H9 (cell line): ENCODE measurements at regions not wholly inside any gene's neighbourhood (a gene's known extent, or its start where the extent isn't known, plus 50 kb on each side); places are given as distances from the start of the nearest gene placed in this dataset.

Experiments used
- DNase-seq: peaks from one replicate; pipeline ENCODE4 v3.0.0-alpha.2; 2017
- H2AFZ ChIP-seq: one replicate; pipeline ENCODE4 v1.6.1; 2013; ENCODE audit warnings: mild to moderate bottlenecking, low read length, control low read depth, moderate library complexity
- H2AK5ac ChIP-seq: 2 replicates; pipeline ENCODE4 v1.6.1; 2013; ENCODE audit warnings: low read length, control low read depth, mixed read lengths; ENCODE audit not compliant: insufficient read length
- H2BK120ac ChIP-seq: one replicate; pipeline ENCODE4 v1.6.1; 2013; ENCODE audit warnings: low read depth, mild to moderate bottlenecking, low read length, control low read depth, inconsistent platforms; ENCODE audit not compliant: poor library complexity, severe bottlenecking
- H2BK12ac ChIP-seq: 2 replicates; pipeline ENCODE4 v1.6.1; 2013; ENCODE audit warnings: low read length, control low read depth, mixed read lengths, low read depth; ENCODE audit not compliant: insufficient read length
- H2BK15ac ChIP-seq: 2 replicates; pipeline ENCODE4 v1.6.1; 2013; ENCODE audit warnings: low read depth, low read length, control low read depth
- H2BK20ac ChIP-seq: one replicate; pipeline ENCODE4 v1.6.1; 2013; ENCODE audit warnings: low read depth, mild to moderate bottlenecking, low read length, control low read depth, inconsistent platforms; ENCODE audit not compliant: poor library complexity, severe bottlenecking
- H2BK5ac ChIP-seq: 2 replicates; pipeline ENCODE4 v1.6.1; 2013; ENCODE audit warnings: low read length, control low read depth, mixed read lengths; ENCODE audit not compliant: insufficient read length
- H3K14ac ChIP-seq: 2 replicates; pipeline ENCODE4 v1.6.1; 2013; ENCODE audit warnings: low read length, control low read depth; ENCODE audit not compliant: insufficient read depth
- H3K18ac ChIP-seq: 2 replicates; pipeline ENCODE4 v1.6.1; 2013; ENCODE audit warnings: low read depth, mild to moderate bottlenecking, mixed read lengths, low read length, control low read depth; ENCODE audit not compliant: insufficient read length
- H3K23ac ChIP-seq: 2 replicates; pipeline ENCODE4 v1.6.1; 2013; ENCODE audit warnings: low read length, control low read depth, mixed read lengths, low read depth; ENCODE audit not compliant: insufficient read length
- H3K23me2 ChIP-seq: 2 replicates; pipeline ENCODE4 v1.6.1; 2013; ENCODE audit warnings: low read depth, mild to moderate bottlenecking, mixed read lengths, low read length, control low read depth; ENCODE audit not compliant: insufficient read length, poor library complexity, severe bottlenecking
- H3K27ac ChIP-seq: 2 replicates; pipeline ENCODE4 v1.5.1; 2013; ENCODE audit warnings: low read length, control low read depth, mixed read lengths, low read depth; ENCODE audit not compliant: insufficient read length
- H3K27me3 ChIP-seq: 2 replicates; pipeline ENCODE4 v1.6.1; 2013; ENCODE audit warnings: low read length, control low read depth, inconsistent platforms; ENCODE audit not compliant: insufficient read depth
- H3K4ac ChIP-seq: 2 replicates; pipeline ENCODE4 v1.6.1; 2013; ENCODE audit warnings: low read depth, mild to moderate bottlenecking, control low read depth, inconsistent platforms, low read length, moderate library complexity
- H3K4me1 ChIP-seq: 2 replicates; pipeline ENCODE4 v1.6.1; 2013; ENCODE audit warnings: low read length, control low read depth, inconsistent platforms; ENCODE audit not compliant: insufficient read depth
- H3K4me2 ChIP-seq: 2 replicates; pipeline ENCODE4 v1.6.1; 2013; ENCODE audit warnings: low read length, control low read depth, mixed read lengths; ENCODE audit not compliant: insufficient read length, insufficient read depth
- H3K56ac ChIP-seq: 2 replicates; pipeline ENCODE4 v1.6.1; 2013; ENCODE audit warnings: low read depth, mild to moderate bottlenecking, mixed read lengths, low read length, control low read depth; ENCODE audit not compliant: insufficient read length
- H3K79me1 ChIP-seq: 2 replicates; pipeline ENCODE4 v1.6.1; 2013; ENCODE audit warnings: low read depth, mild to moderate bottlenecking, moderate library complexity, low read length, control low read depth, inconsistent platforms; ENCODE audit not compliant: insufficient read depth, poor library complexity, severe bottlenecking
- H3K79me2 ChIP-seq: 2 replicates; pipeline ENCODE4 v1.6.1; 2013; ENCODE audit warnings: low read length, control low read depth, inconsistent platforms; ENCODE audit not compliant: insufficient read depth
- H3K9ac ChIP-seq: 2 replicates; pipeline ENCODE4 v1.6.1; 2013; ENCODE audit warnings: low read length, control low read depth, mixed read lengths; ENCODE audit not compliant: insufficient read length; ENCODE audit errors: extremely low read depth
- H3K9me3 ChIP-seq: one replicate; pipeline ENCODE4 v1.6.1; 2013; ENCODE audit warnings: low read depth, low read length, inconsistent platforms; ENCODE audit not compliant: control insufficient read depth
- H3T11ph ChIP-seq: one replicate; pipeline ENCODE4 v1.6.1; 2013; ENCODE audit warnings: mild to moderate bottlenecking, low read length, control low read depth, inconsistent platforms
- H4K20me1 ChIP-seq: one replicate; pipeline ENCODE4 v1.6.1; 2013; ENCODE audit not compliant: control insufficient read depth, insufficient read length, insufficient read depth
- H4K5ac ChIP-seq: 2 replicates; pipeline ENCODE4 v1.6.1; 2013; ENCODE audit warnings: low read depth, mild to moderate bottlenecking, mixed read lengths, low read length, control low read depth; ENCODE audit not compliant: insufficient read length
- H4K8ac ChIP-seq: replicated peaks from 2 replicates; pipeline ENCODE4 v1.6.1; 2013; ENCODE audit warnings: low read length, control low read depth, mixed read lengths, low read depth; ENCODE audit not compliant: insufficient read length
- H4K91ac ChIP-seq: 2 replicates; pipeline ENCODE4 v1.6.1; 2013; ENCODE audit warnings: low read depth, mild to moderate bottlenecking, moderate library complexity, mixed read lengths, low read length, control low read depth; ENCODE audit not compliant: insufficient read length
- H3K27ac Mint-ChIP-seq, 3 experiments: 2 replicates in 2 of 3; 3 replicates in 1 of 3; pipeline ENCODE4 v1.8.0; 2020 to 2021; ENCODE audit warnings: mixed read lengths in 3 of 3, mild to moderate bottlenecking in 1 of 3, moderate library complexity in 1 of 3
- H3K27me3 Mint-ChIP-seq: 2 replicates; pipeline ENCODE4 v1.8.0; 2021; ENCODE audit warnings: low read depth, mild to moderate bottlenecking, moderate library complexity, mixed read lengths
- H3K36me3 Mint-ChIP-seq, 3 experiments: 2 replicates in 2 of 3; 3 replicates in 1 of 3; pipeline ENCODE4 v1.8.0; 2020 to 2021; ENCODE audit warnings: low read depth in 3 of 3, mixed read lengths in 3 of 3; ENCODE audit not compliant: insufficient read depth in 1 of 3
- H3K4me1 Mint-ChIP-seq, 2 experiments: 2 replicates each; pipeline ENCODE4 v1.8.0; 2020; ENCODE audit warnings: mixed read lengths in 2 of 2
- H3K4me3 Mint-ChIP-seq, 2 experiments: 2 replicates in 1 of 2; 3 replicates in 1 of 2; pipeline ENCODE4 v1.8.0; 2020 to 2021; ENCODE audit warnings: mild to moderate bottlenecking in 2 of 2, mixed read lengths in 2 of 2, moderate library complexity in 1 of 2
- H3K9me3 Mint-ChIP-seq, 2 experiments: 2 replicates in 1 of 2; 3 replicates in 1 of 2; pipeline ENCODE4 v1.8.0; 2020; ENCODE audit warnings: mild to moderate bottlenecking in 2 of 2, mixed read lengths in 2 of 2, moderate library complexity in 1 of 2
- CTCF ChIP-seq: fragments of 200-600 bp; sonication (generic); conservative IDR thresholded peaks from 3 replicates; pipeline ENCODE4 v1.8.0; 2021; ENCODE audit warnings: antibody characterized with exemption, mild to moderate bottlenecking
- WGBS: extraction: QIAGEN DNeasy Blood & Tissue Kit; methylation state at CpG from one replicate; pipeline ENCODE4 v1.1.7; 2013; ENCODE audit warnings: missing lambda C conversion rate, low lambda C conversion rate, mixed read lengths; ENCODE audit not compliant: insufficient read length; ENCODE audit errors: extremely low coverage; 5-methylcytosine and 5-hydroxymethylcytosine counted together

GRCh38 chr3:102140116-102140515 lies 290.8 kb downstream of the NFKBIZ start:
- H3K27me3 Mint-ChIP-seq: no peaks in the 10 kb centered on the region
- H2AFZ ChIP-seq: no peak overlapping the region
- H4K91ac ChIP-seq: no peak overlapping the region
- H3K18ac ChIP-seq: no peak overlapping the region
- no peak overlapping the region for H3K4me2 ChIP-seq
- H2BK5ac ChIP-seq: no peak overlapping the region
- no peaks in the 10 kb centered on the region for H3K27me3 ChIP-seq
- no peak overlapping the region for H3T11ph ChIP-seq
- no peaks in the 10 kb centered on the region for H3K79me2 ChIP-seq
- no peaks in the 10 kb centered on the region for H3K36me3 Mint-ChIP-seq
- H2BK120ac ChIP-seq: no peak overlapping the region
- H3K56ac ChIP-seq: no peak overlapping the region
- H3K23me2 ChIP-seq: no peaks in the 10 kb centered on the region
- no peak for DNase-seq
- H3K4ac ChIP-seq: no peak overlapping the region
- no peaks in the 10 kb centered on the region for H4K20me1 ChIP-seq
- H3K27ac ChIP-seq: no peak overlapping the region
- no peak overlapping the region for H3K14ac ChIP-seq
- no peak for TF ChIP-seq CTCF
- H4K8ac ChIP-seq: no peak overlapping the region
- H3K4me1 ChIP-seq: no peaks in the 10 kb centered on the region
- no peaks in the 10 kb centered on the region for H3K9me3 ChIP-seq
- H3K9ac ChIP-seq: no peak overlapping the region
- no peak overlapping the region for H2BK15ac ChIP-seq
- no peaks in the 10 kb centered on the region for H3K79me1 ChIP-seq
- no peak overlapping the region; a peak in 1 of 7 replicates for H3K27ac Mint-ChIP-seq
- H3K4me1 Mint-ChIP-seq: no peaks in the 10 kb centered on the region
- WGBS: no CpG with 5 or more reads among the region's 3 CpGs
- H4K5ac ChIP-seq: no peak overlapping the region
- H3K23ac ChIP-seq: no peak overlapping the region
- no peaks in the 10 kb centered on the region for H3K9me3 Mint-ChIP-seq
- no peak overlapping the region for H2AK5ac ChIP-seq
- H2BK12ac ChIP-seq: no peak overlapping the region
- H2BK20ac ChIP-seq: no peak overlapping the region
- H3K4me3 Mint-ChIP-seq: no peak overlapping the region
